GM13977 (cell line): ENCODE measurements at regions not wholly inside any gene's neighbourhood (a gene's known extent, or its start where the extent isn't known, plus 50 kb on each side); places are given as distances from the start of the nearest gene placed in this dataset.

ENCODE experiments used
- DNase-seq: peaks from one replicate; pipeline ENCODE4 v3.0.0; 2012; ENCODE audit warnings: low spot score
- CTCF ChIP-seq: IDR thresholded peaks from 2 replicates; pipeline ENCODE4 v1.5.1; 2012; ENCODE audit warnings: mild to moderate bottlenecking, control low read depth; ENCODE audit not compliant: insufficient read depth; ENCODE audit errors: extremely low read depth, missing control alignments
- in situ Hi-C: fragments of 300-500 bp; cut with MboI; formaldehyde crosslinking; loops from one replicate; pipeline ENCODE4 v1.12.0; 2022; ENCODE audit warnings: low sequenced_read_pairs, low pct_unique_long_range_greater_than_20kb, mixed read lengths, inconsistent platforms; ENCODE audit not compliant: unreplicated experiment

GRCh38 chr10:24039897-24040296 lies 169.0 kb upstream of the KIAA1217 start:
- in situ Hi-C loops, result no loop called here
- no peak for DNase-seq
- TF ChIP-seq CTCF, result no peak

GRCh38 chr10:24041034-24041433 lies 167.9 kb upstream of the KIAA1217 start:
- DNase-seq, result no peak
- in situ Hi-C loops, result no loop called here
- no peak for TF ChIP-seq CTCF

DNA sequence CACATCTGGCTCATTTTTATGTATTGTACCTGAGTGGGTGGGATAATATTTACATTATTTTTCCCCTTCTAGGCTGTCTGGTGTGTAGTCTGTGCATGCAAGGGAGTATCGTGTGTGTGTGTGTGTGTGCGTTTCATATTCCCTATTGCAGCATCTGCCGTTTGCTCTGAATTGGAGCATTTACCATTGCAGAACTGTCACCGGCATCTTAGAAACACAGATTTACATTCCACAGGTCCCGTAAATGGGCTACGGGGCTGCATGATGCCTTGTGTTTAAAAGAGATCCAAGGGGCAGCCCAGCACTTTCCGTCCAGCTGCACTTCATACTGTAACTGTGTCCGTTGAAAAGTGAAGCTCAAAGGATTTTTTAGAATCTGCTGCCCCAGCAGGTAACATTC lies 167.1 kb upstream of the KIAA1217 start:
- in situ Hi-C loops, result no loop called here
- DNase-seq, result no peak
- TF ChIP-seq CTCF, result no peak

DNA sequence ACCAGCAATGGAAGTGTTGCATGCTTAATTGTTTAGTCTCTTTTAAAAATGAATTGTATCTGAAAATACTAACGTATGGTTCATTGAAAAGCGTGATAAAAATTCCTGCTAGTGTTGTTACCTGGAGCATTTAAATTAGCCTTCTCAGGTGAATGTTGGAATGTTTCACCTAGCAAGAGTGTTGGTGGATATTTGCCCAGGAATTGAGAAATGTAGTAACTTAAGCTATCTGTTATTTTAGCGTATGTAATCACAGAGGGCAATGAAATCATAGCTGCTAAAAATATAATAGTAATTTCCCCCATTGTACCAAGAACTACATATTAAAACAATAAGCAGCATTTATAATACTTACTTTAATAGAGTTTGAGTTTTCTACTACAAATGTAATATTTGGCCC lies 166.1 kb upstream of the KIAA1217 start:
- no peak for TF ChIP-seq CTCF
- in situ Hi-C loops, result no loop called here
- DNase-seq, result no peak

DNA sequence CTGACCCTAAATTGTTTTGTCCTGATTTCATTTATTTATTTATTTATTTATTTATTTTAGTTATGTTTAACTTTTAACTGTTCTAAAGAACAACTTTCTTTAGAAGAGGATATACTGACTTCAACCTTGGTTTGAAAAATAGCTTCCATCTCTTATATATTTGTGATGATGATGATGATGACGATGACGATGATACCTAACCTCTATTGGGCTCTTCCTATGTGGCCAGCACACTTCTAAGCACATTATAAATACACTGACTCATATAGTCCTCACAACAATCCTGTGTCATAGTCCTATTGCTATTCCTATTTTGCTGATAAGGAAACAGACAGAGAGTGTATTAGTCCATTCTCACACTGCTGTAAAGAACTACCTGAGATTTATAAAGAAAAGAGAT lies 162.9 kb upstream of the KIAA1217 start:
- in situ Hi-C loops, result no loop called here
- no peak for DNase-seq
- no peak for TF ChIP-seq CTCF

- in situ Hi-C loops, result no loop called here
- TF ChIP-seq CTCF, result no peak
- DNase-seq, result no peak
Measured at GRCh38 chr10:24047176-24047575, 161.8 kb upstream of the KIAA1217 start.

GRCh38 chr10:24054421-24054820 lies 154.5 kb upstream of the KIAA1217 start:
- in situ Hi-C loops, result no loop called here
- TF ChIP-seq CTCF, result no peak
- DNase-seq, result no peak
